Mucosa of descending colon (tissue), 3 donors: ENCODE measurements at regions not wholly inside any gene's neighbourhood (a gene's known extent, or its start where the extent isn't known, plus 50 kb on each side); places are given as distances from the start of the nearest gene placed in this dataset.

Experiments
- ATAC-seq: fragments of 200-7000 bp; cut with Tn5 transposase; one replicate; pipeline ENCODE4 v1.9.1; 2020; ENCODE audit warnings: mild to moderate bottlenecking, moderate library complexity
- DNase-seq, 3 donors: peaks; one replicate each; pipeline ENCODE4 v3.0.0-alpha.2; 2020
- H3K36me3 ChIP-seq: fragments of 200-600 bp; one replicate; pipeline ENCODE4 v1.8.0; 2021; ENCODE audit warnings: low read depth, mild to moderate bottlenecking
- H3K4me1 ChIP-seq: fragments of 200-600 bp; one replicate; pipeline ENCODE4 v1.8.0; 2021; ENCODE audit warnings: low read depth, mild to moderate bottlenecking
- H3K4me3 ChIP-seq: fragments of 200-600 bp; one replicate; pipeline ENCODE4 v1.8.0; 2021; ENCODE audit warnings: mild to moderate bottlenecking
- H3K9me3 ChIP-seq: fragments of 200-600 bp; one replicate; pipeline ENCODE4 v1.8.0; 2021; ENCODE audit warnings: mild to moderate bottlenecking
- CTCF ChIP-seq: fragments of 200-600 bp; IDR thresholded peaks from one replicate; pipeline ENCODE4 v1.8.0; 2022; ENCODE audit warnings: antibody characterized with exemption, mild to moderate bottlenecking
- intact Hi-C, 2 donors: fragments of 100-400 bp; cut with DNase I in 1 of 2; cut with micrococcal nuclease in 1 of 2; formaldehyde crosslinking; loops; one replicate each; pipeline versions ENCODE4 v1.11.0 to v1.11.1; 2022; cut with DNase I, micrococcal nuclease
- donor health status: DM: no; HTN: no; CAD: no; lungs with moderate emphysema.
- donor health status: DM: no; HTN: no; CAD: no.
- donor health status: DM: no; HTN: yes; CAD: no.

- no peak for ATAC-seq
- intact Hi-C loops, result no loop called here
Observed at GRCh38 chr20:58565461-58566175, 50.4 kb upstream of the APCDD1L start.

More at GRCh38 chr20:58565461-58566175, 50.4 kb upstream of the APCDD1L start:
- no peak for DNase-seq
- Histone ChIP-seq H3K36me3 (no peaks in the 10 kb centered on the region), H3K9me3 (no peaks in the 10 kb centered on the region), H3K4me3 (no peak overlapping the region), H3K4me1 (no peaks in the 10 kb centered on the region)
- TF ChIP-seq CTCF, result no peak
